SK-N-SH (cell line): ENCODE measurements at regions not wholly inside any gene's neighbourhood (a gene's known extent, or its start where the extent isn't known, plus 50 kb on each side); places are given as distances from the start of the nearest gene placed in this dataset.

Experiments used
- CTCF ChIA-PET: fragments of 300-600, 350-600 bp; formaldehyde crosslinking; extraction: SDS; loops from one replicate; lab custom pipeline; 2021; lab: Yijun Ruan, JAX
- POLR2A ChIA-PET: fragments of 350-600 bp; sonication (Branson Sonifier 250); formaldehyde crosslinking; extraction: SDS; loops from one replicate; lab custom pipeline; 2020; ENCODE audit warnings: antibody characterized with exemption, inconsistent platforms; lab: Yijun Ruan, JAX
- DNase-seq: peaks from one replicate; pipeline ENCODE4 v3.0.0; 2012
- H2AFZ ChIP-seq: fragments of 200-600 bp; sonication (generic); 2 replicates; pipeline ENCODE4 v1.8.1; 2016; ENCODE audit warnings: antibody characterized with exemption, mild to moderate bottlenecking, low read depth
- H3F3A ChIP-seq: fragments of 200-600 bp; sonication (generic); replicated peaks from 2 replicates; pipeline ENCODE3; 2016; ENCODE audit warnings: antibody characterized with exemption, mild to moderate bottlenecking; ENCODE audit not compliant: insufficient read depth
- H3K27ac ChIP-seq, 2 experiments: fragments of 200-500 bp in 1 of 2; fragments of 200-600 bp in 1 of 2; sonication (Bioruptor generic) in 1 of 2; sonication (generic), shearing (Covaris generic) in 1 of 2; 2 replicates each; pipeline versions ENCODE4 v1.5.1 to v1.6.1; 2014 to 2016; ENCODE audit warnings: low read depth in 2 of 2, inconsistent platforms in 1 of 2, low read length in 1 of 2, mild to moderate bottlenecking in 1 of 2, mixed read lengths in 1 of 2
- H3K27me3 ChIP-seq: fragments of 200-600 bp; sonication (generic), shearing (Covaris generic); 2 replicates; pipeline ENCODE4 v1.6.1; 2016; ENCODE audit warnings: mixed run types; ENCODE audit not compliant: insufficient read depth
- H3K36me3 ChIP-seq, 2 experiments: fragments of 200-500 bp in 1 of 2; fragments of 200-600 bp in 1 of 2; sonication (Bioruptor generic) in 1 of 2; sonication (generic) in 1 of 2; replicated peaks in 1 of 2; 2 replicates each; pipeline versions ENCODE3 to v1.5.1; 2014 to 2016; ENCODE audit warnings: low read length in 1 of 2, mild to moderate bottlenecking in 1 of 2; ENCODE audit not compliant: insufficient read depth in 2 of 2, control insufficient read depth in 1 of 2
- H3K4me1 ChIP-seq, 2 experiments: fragments of 200-500 bp in 1 of 2; fragments of 200-600 bp in 1 of 2; sonication (Bioruptor generic) in 1 of 2; sonication (generic), shearing (Covaris generic) in 1 of 2; 2 replicates each; pipeline versions ENCODE4 v1.5.1 to v1.6.1; 2014 to 2016; ENCODE audit warnings: low read depth in 1 of 2, low read length in 1 of 2, mixed run types in 1 of 2; ENCODE audit not compliant: insufficient read depth in 2 of 2, control insufficient read depth in 1 of 2
- H3K4me2 ChIP-seq: fragments of 200-600 bp; sonication (generic), shearing (Covaris generic); 2 replicates; pipeline ENCODE4 v1.6.1; 2017; ENCODE audit warnings: mixed run types
- H3K4me3 ChIP-seq, 2 experiments: fragments of 200-500 bp in 1 of 2; fragments of 200-600 bp in 1 of 2; sonication (Bioruptor generic) in 1 of 2; sonication (generic), shearing (Covaris generic) in 1 of 2; 2 replicates each; pipeline versions ENCODE4 v1.5.1 to v1.8.1; 2014 to 2016; ENCODE audit warnings: low read depth in 2 of 2, inconsistent platforms in 1 of 2, low read length in 1 of 2, mild to moderate bottlenecking in 1 of 2, mixed read lengths in 1 of 2, moderate library complexity in 1 of 2
- H3K79me2 ChIP-seq: fragments of 200-600 bp; sonication (generic); 2 replicates; pipeline ENCODE4 v1.8.1; 2017; ENCODE audit warnings: mild to moderate bottlenecking; ENCODE audit not compliant: insufficient read depth
- H3K9ac ChIP-seq: fragments of 200-600 bp; sonication (generic); 2 replicates; pipeline ENCODE4 v1.6.1; 2017; ENCODE audit warnings: mixed run types
- H3K9me2 ChIP-seq: fragments of 200-600 bp; sonication (generic); 2 replicates; pipeline ENCODE4 v1.6.1; 2017; ENCODE audit warnings: mixed run types
- H3K9me3 ChIP-seq: fragments of 200-600 bp; sonication (generic); 2 replicates; pipeline ENCODE4 v1.6.1; 2017; ENCODE audit warnings: mixed run types, mild to moderate bottlenecking, moderate library complexity
- H4K20me1 ChIP-seq: fragments of 200-600 bp; sonication (generic); 2 replicates; pipeline ENCODE4 v1.6.1; 2017; ENCODE audit warnings: mild to moderate bottlenecking, mixed run types; ENCODE audit not compliant: insufficient read depth
- CHD2 ChIP-seq: fragments of 150-350 bp; IDR thresholded peaks from 2 replicates; pipeline ENCODE4 v1.6.1; 2018; ENCODE audit warnings: low read length; ENCODE audit not compliant: partially characterized antibody
- EP300 ChIP-seq, 2 experiments: IDR thresholded peaks; 2 replicates each; pipeline versions ENCODE4 v1.4.0 to v1.6.1; 2012; ENCODE audit warnings: borderline replicate concordance in 1 of 2, low read depth in 1 of 2, low read length in 1 of 2
- EZH2phosphoT487 ChIP-seq: fragments of 200-600 bp; sonication (generic); IDR thresholded peaks from 2 replicates; pipeline ENCODE4 v1.6.1; 2017; ENCODE audit warnings: low read depth, mixed run types, mild to moderate bottlenecking, antibody characterized with exemption, moderate library complexity, borderline replicate concordance
- FOSL2 ChIP-seq: IDR thresholded peaks from 2 replicates; pipeline ENCODE4 v1.4.0; 2012; ENCODE audit warnings: low read depth, mild to moderate bottlenecking, moderate library complexity, borderline replicate concordance
- FOXJ3 ChIP-seq: sonication (generic); formaldehyde crosslinking; IDR thresholded peaks from 2 replicates; pipeline ENCODE4 v1.5.1; 2020; ENCODE audit warnings: mild to moderate bottlenecking, missing genetic modification reagents
- FOXM1 ChIP-seq: IDR thresholded peaks from 2 replicates; pipeline ENCODE4 v1.4.0; 2012; ENCODE audit warnings: low read depth, mild to moderate bottlenecking
- GABPA ChIP-seq: IDR thresholded peaks from 2 replicates; pipeline ENCODE4 v1.4.0; 2012; ENCODE audit warnings: low read depth, mild to moderate bottlenecking
- GATA2 ChIP-seq: sonication (generic); formaldehyde crosslinking; IDR thresholded peaks from 2 replicates; pipeline ENCODE4 v1.5.0; 2020; ENCODE audit warnings: mild to moderate bottlenecking, missing genetic modification reagents
- JUND ChIP-seq: IDR thresholded peaks from 2 replicates; pipeline ENCODE4 v1.4.0; 2012
- MEF2A ChIP-seq: IDR thresholded peaks from 2 replicates; pipeline ENCODE4 v1.4.0; 2012; ENCODE audit warnings: low read depth, borderline replicate concordance
- MXI1 ChIP-seq: IDR thresholded peaks from 2 replicates; pipeline ENCODE4 v1.6.1; 2012; ENCODE audit warnings: mild to moderate bottlenecking, low read depth, low read length, improper control_type of control experiment
- NRF1 ChIP-seq: IDR thresholded peaks from 2 replicates; pipeline ENCODE4 v1.6.1; 2012; ENCODE audit warnings: low read depth, mild to moderate bottlenecking, low read length
- POLR2AphosphoS5 ChIP-seq: IDR thresholded peaks from 2 replicates; pipeline ENCODE4 v1.6.1; 2012; ENCODE audit warnings: low read depth, low read length
- RAD21 ChIP-seq: IDR thresholded peaks from 2 replicates; pipeline ENCODE4 v1.6.1; 2012; ENCODE audit warnings: mild to moderate bottlenecking, low read length
- RCOR1 ChIP-seq: fragments of 150-350 bp; IDR thresholded peaks from 2 replicates; pipeline ENCODE4 v1.6.1; 2017; ENCODE audit warnings: antibody characterized with exemption, low read length
- RFX5 ChIP-seq: IDR thresholded peaks from 2 replicates; pipeline ENCODE4 v1.6.1; 2012; ENCODE audit warnings: mild to moderate bottlenecking, improper control_type of control experiment, low read length
- SIN3A ChIP-seq: IDR thresholded peaks from 2 replicates; pipeline ENCODE4 v1.6.1; 2012; ENCODE audit warnings: low read depth, mild to moderate bottlenecking, low read length, moderate library complexity, borderline replicate concordance
- SMC3 ChIP-seq: IDR thresholded peaks from 2 replicates; pipeline ENCODE4 v1.6.1; 2012; ENCODE audit warnings: low read depth, low read length, improper control_type of control experiment
- TAF1 ChIP-seq: IDR thresholded peaks from 2 replicates; pipeline ENCODE4 v1.6.1; 2012; ENCODE audit warnings: low read depth, mild to moderate bottlenecking, low read length, moderate library complexity, borderline replicate concordance
- YY1 ChIP-seq: IDR thresholded peaks from 2 replicates; pipeline ENCODE4 v1.4.0; 2012; ENCODE audit warnings: low read depth, mild to moderate bottlenecking
- WGBS: methylation state at CpG from one replicate; pipeline ENCODE4 v1.1.6; 2017; ENCODE audit warnings: low lambda C conversion rate; 5-methylcytosine and 5-hydroxymethylcytosine counted together
- TF ChIP-seq, protein P1 (sequence below): IDR thresholded peaks from 2 replicates; pipeline ENCODE4; 2012
- TF ChIP-seq, protein P2 (sequence below): fragments of 150-350 bp; IDR thresholded peaks from 2 replicates; pipeline ENCODE4 v1.6.1; 2017; ENCODE audit warnings: antibody characterized with exemption, low read length, low read depth, borderline replicate concordance
- TF ChIP-seq, protein P3 (sequence below): IDR thresholded peaks from 2 replicates; pipeline ENCODE4 v1.4.0; 2012; ENCODE audit warnings: low read depth

DNA sequence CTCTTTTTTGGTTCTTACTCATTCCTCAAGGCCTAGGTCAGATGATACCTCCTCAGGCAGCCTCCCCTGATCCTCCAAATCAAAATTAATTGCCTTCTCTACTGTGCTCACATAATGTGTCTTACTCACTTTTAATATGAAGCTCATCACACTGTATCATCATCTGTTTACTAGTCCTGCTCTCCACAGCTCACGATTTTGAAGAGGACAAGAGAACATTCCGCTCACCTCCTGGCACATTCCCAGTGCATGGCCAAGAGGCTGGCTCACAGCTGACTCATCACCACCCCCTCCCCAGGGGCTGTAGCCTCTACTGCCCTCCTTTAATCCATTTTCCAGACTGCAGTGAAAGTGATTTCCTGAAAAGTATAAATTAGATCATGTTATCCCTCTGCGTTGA, 133.1 kb downstream of the ALDH8A1 start:
- H2AFZ ChIP-seq: no peak overlapping the region
- H3K4me2 ChIP-seq: no peak overlapping the region
- H3K9me3 ChIP-seq: no peaks in the 10 kb centered on the region
- TF ChIP-seq RCOR1 (no peak), GABPA (no peak), FOXM1 (no peak), MEF2A (no peak), EP300 (IDR thresholded peaks at IDR 0.05; ENCODE audit: borderline replicate concordance in 1 of 2, low read depth in 1 of 2, low read length in 1 of 2) (no peak), MXI1 (no peak), FOSL2 (peak; percentile 23; the same call in 1 of the 2 replicates), NRF1 (no peak), YY1 (no peak), EZH2phosphoT487 (no peak), JUND (0 out of 2 replicates have a peak, but pooled peaks have one; percentile 7), SIN3A (no peak), TAF1 (no peak), SMC3 (no peak), CHD2 (no peak)
- TF ChIP-seq, protein P1, sequence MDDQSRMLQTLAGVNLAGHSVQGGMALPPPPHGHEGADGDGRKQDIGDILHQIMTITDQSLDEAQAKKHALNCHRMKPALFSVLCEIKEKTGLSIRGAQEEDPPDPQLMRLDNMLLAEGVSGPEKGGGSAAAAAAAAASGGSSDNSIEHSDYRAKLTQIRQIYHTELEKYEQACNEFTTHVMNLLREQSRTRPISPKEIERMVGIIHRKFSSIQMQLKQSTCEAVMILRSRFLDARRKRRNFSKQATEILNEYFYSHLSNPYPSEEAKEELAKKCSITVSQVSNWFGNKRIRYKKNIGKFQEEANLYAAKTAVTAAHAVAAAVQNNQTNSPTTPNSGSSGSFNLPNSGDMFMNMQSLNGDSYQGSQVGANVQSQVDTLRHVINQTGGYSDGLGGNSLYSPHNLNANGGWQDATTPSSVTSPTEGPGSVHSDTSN: no peak
- TF ChIP-seq, protein P2, sequence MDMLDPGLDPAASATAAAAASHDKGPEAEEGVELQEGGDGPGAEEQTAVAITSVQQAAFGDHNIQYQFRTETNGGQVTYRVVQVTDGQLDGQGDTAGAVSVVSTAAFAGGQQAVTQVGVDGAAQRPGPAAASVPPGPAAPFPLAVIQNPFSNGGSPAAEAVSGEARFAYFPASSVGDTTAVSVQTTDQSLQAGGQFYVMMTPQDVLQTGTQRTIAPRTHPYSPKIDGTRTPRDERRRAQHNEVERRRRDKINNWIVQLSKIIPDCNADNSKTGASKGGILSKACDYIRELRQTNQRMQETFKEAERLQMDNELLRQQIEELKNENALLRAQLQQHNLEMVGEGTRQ: no peak
- DNase-seq: no peak
- H3K4me3 ChIP-seq: no peak overlapping the region
- H3K9me2 ChIP-seq: no peaks in the 10 kb centered on the region
- no peaks in the 10 kb centered on the region for H3K27me3 ChIP-seq
- no peak overlapping the region for H3K27ac ChIP-seq
- 53% methylated on average over 3 of the region's 3 CpGs for WGBS
- CTCF ChIA-PET: no interaction called here
- no peaks in the 10 kb centered on the region; a peak in 1 of 4 replicates for H3K4me1 ChIP-seq
- H4K20me1 ChIP-seq: no peaks in the 10 kb centered on the region
- H3K9ac ChIP-seq: no peak overlapping the region
- H3K79me2 ChIP-seq: no peaks in the 10 kb centered on the region
- POLR2A ChIA-PET: no interaction called here
- no peaks in the 10 kb centered on the region for H3K36me3 ChIP-seq
- H3F3A ChIP-seq: peaks cover 5% of the 10 kb centered on the region

DNA sequence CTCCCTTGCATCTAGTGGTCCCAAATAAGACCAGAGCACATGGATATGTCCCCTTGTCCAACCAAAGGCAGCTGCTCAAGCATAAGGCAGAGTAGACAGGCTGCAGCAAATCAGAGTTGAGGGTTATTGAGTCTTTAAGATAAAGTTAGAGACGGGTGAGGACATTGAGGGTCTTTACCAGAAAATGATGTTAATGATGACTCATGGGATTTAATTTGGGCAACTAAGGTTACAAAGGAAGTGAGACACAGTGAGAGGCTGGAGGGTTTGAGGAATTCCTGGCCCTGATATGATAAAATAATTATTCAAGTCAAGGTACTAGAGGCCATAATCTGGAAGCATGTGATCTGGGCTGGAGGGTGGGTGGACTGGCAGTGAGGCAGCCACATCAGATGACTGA, 133.6 kb downstream of the ALDH8A1 start:
- Histone ChIP-seq H3K9me3 (no peaks in the 10 kb centered on the region), H3K27ac (no peak overlapping the region), H3K9me2 (no peaks in the 10 kb centered on the region), H2AFZ (no peak overlapping the region), H3K79me2 (no peaks in the 10 kb centered on the region), H3K36me3 (no peaks in the 10 kb centered on the region), H3K4me1 (no peaks in the 10 kb centered on the region; a peak in 1 of 4 replicates), H4K20me1 (no peaks in the 10 kb centered on the region), H3K9ac (no peak overlapping the region), H3K4me2 (no peak overlapping the region), H3F3A (peaks cover 5% of the 10 kb centered on the region), H3K27me3 (no peaks in the 10 kb centered on the region), H3K4me3 (no peak overlapping the region)
- WGBS: 29% methylated on average over 1 of the region's 1 CpG
- ChIA-PET POLR2A (no interaction called here), CTCF (interaction anchor here (1.3 kb wide), 1 partner anchor 642 kb away, joined by 4 read pairs; no protein-coding TSS in a partner anchor)
- TF ChIP-seq RAD21 (no peak), JUND (no peak), CHD2 (no peak), POLR2AphosphoS5 (no peak), EZH2phosphoT487 (no peak), SMC3 (no peak), MXI1 (no peak), GATA2 (CRISPR knock-in tag) (no peak), FOSL2 (no peak), FOXJ3 (no peak), SIN3A (no peak), RFX5 (no peak), MEF2A (no peak)
- TF ChIP-seq, protein P3, sequence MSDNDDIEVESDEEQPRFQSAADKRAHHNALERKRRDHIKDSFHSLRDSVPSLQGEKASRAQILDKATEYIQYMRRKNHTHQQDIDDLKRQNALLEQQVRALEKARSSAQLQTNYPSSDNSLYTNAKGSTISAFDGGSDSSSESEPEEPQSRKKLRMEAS: no peak
- DNase-seq: no peak
